H1 (cell line): ENCODE measurements at regions not wholly inside any gene's neighbourhood (a gene's known extent, or its start where the extent isn't known, plus 50 kb on each side); places are given as distances from the start of the nearest gene placed in this dataset.

Experiments
- ASH2L ChIP-seq: fragments of 200-600, 300-600 bp; sonication (generic); IDR thresholded peaks from one replicate; pipeline ENCODE4 v1.7.1; 2017; ENCODE audit warnings: low read length
- KDM5A ChIP-seq: fragments of 200-600 bp; IDR thresholded peaks from 2 replicates; pipeline ENCODE4 v1.7.1; 2012; ENCODE audit warnings: mild to moderate bottlenecking, low read length, inconsistent platforms, mixed read lengths
- PHF8 ChIP-seq: fragments of 200-600 bp; sonication (generic); conservative IDR thresholded peaks from 2 replicates; pipeline ENCODE4 v1.7.1; 2012; ENCODE audit warnings: low read depth, mild to moderate bottlenecking, inconsistent platforms, low read length, moderate library complexity
- SIN3A ChIP-seq, 2 experiments: IDR thresholded peaks in 1 of 2; conservative IDR thresholded peaks in 1 of 2; 2 replicates each; pipeline ENCODE4 v1.6.1; 2011 to 2012; ENCODE audit warnings: low read length in 2 of 2, improper control_type of control experiment in 1 of 2, low read depth in 1 of 2, mild to moderate bottlenecking in 1 of 2
- TF ChIP-seq, protein P1 (sequence below): IDR thresholded peaks from 2 replicates; pipeline ENCODE4 v1.6.1; 2012; ENCODE audit warnings: inconsistent platforms
- TF ChIP-seq, protein P2 (sequence below): IDR thresholded peaks from 2 replicates; pipeline ENCODE4 v1.6.1; 2011; ENCODE audit warnings: low read depth, mild to moderate bottlenecking, low read length; ENCODE audit not compliant: insufficient read depth

DNA sequence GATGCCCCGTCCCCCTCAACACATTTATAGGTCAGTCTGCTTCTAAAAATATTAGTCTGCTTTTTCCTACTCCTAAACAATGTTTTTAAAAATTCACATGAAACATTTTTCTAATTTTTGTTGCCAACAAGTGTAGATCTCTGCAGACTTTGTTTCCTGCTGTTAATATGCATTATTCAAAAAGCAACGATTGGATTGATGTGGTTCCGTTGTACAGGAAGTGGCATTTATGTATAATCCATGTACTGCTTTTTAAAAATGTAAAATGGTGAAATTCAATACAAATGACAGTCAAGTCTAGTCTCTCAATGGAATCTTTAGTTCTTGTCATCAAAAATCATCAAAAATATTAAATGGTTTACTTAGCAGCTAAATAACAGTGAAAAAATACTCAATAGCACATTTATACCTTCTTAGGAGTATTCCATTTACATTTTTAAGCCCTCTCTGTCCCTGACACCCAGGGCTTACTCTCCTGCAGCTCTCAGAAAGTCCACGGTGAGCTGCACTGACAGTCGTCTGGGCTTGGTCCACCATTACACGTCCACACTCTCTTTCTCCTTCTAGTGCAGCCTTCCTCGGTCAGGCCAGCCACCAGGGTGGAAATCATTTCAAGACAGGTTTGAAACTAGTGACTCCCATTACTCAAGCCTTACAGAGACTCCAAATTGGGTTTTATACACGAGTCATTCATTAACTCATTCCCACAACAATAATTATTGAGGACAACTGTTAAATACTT is 211.5 kb downstream of the TMEM200A start (continued):
- TF ChIP-seq SIN3A (conservative IDR thresholded peaks at IDR 0.05 in 1 of 2, IDR thresholded peaks at IDR 0.05 in 1 of 2; ENCODE audit: low read depth in 1 of 2, low read length in 2 of 2) (no peak), KDM5A (no peak), ASH2L (no peak), PHF8 (no peak)
- TF ChIP-seq, protein P1, sequence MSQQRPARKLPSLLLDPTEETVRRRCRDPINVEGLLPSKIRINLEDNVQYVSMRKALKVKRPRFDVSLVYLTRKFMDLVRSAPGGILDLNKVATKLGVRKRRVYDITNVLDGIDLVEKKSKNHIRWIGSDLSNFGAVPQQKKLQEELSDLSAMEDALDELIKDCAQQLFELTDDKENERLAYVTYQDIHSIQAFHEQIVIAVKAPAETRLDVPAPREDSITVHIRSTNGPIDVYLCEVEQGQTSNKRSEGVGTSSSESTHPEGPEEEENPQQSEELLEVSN = no peak
- TF ChIP-seq, protein P2, sequence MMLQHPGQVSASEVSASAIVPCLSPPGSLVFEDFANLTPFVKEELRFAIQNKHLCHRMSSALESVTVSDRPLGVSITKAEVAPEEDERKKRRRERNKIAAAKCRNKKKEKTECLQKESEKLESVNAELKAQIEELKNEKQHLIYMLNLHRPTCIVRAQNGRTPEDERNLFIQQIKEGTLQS = no peak
